ENCODE measurements at regions not wholly inside any gene's neighbourhood (a gene's known extent, or its start where the extent isn't known, plus 50 kb on each side); places are given as distances from the start of the nearest gene placed in this dataset.

DNA sequence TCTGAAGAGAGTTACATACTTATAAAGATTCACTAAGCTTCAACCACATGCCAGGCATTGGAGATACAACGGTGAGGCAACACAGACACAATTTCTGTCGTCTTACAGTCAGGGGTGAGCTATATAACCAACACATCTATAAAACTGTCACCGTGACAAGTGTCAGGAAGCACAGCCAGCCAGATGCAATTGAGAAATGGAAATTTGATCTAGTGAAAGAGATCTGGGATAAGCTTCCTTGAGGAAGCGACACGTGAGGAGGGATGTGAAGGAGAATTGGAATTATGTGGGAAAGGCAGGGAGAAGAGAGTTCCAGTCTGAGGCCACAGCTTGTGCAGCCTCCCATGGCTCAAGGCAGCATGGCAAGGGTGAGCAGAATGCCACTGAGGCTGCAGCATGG, 50.9 kb upstream of the ZNF354B start:
- no peak for DNase-seq

- DNase-seq: no peak
Observed at GRCh38 chr5:178801021-178801420, 58.7 kb upstream of the ZNF354B start.

DNA sequence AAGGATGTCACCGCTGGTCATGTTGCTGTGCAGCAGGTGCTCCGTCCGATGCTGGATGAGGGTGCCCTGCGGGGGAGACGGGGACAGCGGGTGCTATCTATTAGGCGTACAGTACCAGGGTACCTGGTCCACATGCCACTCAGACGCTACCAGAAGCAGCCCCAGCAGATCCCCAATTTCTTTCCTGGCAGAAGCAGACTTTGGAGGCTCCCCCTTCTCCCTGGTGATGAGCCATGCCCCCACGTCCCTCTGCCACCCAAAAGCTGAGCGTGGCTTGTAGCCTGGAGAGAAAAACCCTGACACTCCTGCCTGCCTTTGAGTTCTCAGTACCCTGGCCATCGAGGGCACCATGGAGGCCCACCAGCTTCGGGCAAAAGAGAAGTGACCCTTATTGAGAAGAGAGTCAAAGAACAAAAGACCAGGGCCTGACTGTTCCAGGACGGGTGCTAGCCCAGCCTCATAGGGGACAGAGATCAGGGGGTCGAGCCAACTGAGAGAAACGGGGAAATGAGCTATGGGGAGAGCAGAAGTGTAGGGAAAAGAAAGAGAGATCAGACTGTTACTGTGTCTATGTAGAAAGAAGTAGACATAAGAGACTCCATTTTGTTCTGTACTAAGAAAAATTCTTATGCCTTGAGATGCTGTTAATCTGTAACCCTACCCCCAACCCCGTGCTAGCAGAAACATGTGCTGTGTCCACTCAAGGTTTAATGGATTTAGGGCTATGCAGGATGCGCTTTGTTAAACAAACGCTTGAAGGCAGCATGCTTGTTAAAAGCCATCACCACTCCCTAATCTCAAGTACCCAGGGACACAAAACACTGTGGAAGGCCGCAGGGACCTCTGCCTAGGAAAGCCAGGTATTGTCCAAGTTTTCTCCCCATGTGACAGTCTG, 62.0 kb upstream of the ZNF354B start:
- DNase-seq: no peak

DNA sequence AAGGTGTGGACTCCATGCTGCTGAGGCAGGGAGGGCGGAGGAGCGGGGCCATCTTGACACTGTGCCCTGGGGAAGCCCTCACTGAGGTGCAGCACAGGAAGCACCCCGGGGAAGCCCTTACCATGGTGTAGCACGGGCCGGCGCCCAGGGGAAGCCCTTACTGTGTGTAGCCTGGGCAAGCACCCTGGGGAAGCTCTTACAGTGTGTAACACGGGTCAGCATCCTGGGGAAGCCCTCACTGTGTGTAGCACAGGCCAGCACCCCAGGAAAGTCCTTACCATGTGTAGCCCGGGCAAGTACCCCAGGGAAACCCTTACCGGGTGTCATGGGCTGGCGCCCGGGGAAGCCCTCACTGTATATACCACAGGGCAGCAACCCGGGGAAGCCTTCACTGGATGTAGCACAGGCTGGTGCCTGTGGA, 62.6 kb upstream of the ZNF354B start:
- no peak for DNase-seq

DNA sequence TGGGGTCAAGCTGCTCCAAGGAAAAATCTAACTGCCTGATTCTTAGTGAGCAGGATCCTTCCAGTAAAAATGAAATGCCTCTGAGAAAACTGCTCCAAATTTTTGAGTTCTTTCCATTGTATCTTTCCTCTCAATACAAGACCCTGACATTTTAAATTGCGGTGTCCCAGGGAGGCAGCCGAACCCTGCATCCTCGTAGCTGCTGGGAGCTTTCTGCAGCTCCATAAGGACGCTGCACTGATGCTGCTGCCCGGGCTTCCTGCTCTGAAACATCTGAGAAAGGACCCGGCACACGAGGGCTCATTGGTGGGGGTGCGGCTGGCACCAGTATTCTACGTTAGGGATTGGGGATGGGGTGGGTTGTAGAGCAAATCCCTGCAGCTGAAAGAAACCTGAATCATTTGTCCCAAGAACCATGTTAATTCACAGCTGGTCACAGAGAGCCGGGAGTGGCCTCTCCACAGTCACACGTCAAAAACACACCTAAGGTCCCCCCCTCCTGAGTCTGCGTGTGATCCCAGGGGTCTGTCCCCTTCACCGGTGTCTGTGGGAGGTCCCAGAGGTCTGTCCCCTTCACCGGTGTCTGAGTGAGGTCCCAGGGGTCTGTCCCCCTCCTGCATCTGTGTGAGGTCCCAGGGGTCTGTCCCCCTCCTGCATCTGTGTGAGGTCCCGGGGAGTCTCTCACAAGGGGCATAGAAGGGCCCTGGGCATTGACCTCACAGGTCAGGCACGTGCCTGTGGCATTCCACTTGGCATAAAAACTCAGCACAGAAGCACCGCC, 63.4 kb upstream of the ZNF354B start:
- DNase-seq: no peak

- no peak for DNase-seq
Observed at GRCh38 chr5:178794433-178794832, 64.0 kb upstream of the ZNF354A start.

DNA sequence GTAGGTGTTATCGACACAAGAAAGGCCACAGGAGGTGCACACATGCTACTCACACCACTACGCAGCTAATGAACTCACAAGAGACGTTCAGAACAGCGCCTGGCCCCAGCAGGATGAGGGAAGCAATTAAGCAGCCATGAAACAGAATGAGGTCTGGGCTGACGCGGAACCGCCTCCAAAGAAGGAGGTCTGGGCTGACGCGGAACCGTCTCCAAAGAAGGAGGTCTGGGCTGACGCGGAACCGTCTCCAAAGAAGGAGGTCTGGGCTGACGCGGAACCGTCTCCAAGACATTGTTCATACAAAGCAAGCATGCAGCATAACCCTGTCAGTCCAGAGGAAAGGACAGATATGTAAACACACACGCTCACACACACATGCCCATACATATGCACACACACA, 63.2 kb upstream of the ZNF354A start:
- DNase-seq: no peak

DNA sequence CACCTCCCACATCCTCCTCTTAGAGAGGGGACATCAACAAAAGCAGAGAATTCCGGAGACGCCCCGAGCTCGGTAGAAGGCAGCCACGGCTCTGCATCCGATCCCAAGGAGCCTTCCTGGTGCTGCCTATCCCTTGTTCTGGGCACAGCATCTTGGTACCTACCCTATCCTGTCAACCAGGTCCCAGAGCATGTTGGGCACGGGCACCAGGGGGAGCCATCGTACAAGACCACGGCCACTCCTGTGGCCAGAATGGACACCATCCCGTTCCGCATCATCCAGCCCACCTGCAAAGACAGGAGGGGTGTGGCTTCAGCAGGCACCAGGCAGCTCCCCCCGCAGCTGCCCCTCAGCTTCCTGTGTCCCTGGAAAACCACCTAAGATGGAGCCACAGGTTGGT, 62.7 kb upstream of the ZNF354A start:
- DNase-seq: peak; percentile 3 to 31

- DNase-seq: no peak
Observed at GRCh38 chr5:178791976-178792375, 61.5 kb upstream of the ZNF354A start.

- DNase-seq: peak; percentile 28 to 53
Observed at GRCh38 chr5:178790371-178790770, 59.9 kb upstream of the ZNF354A start.

GRCh38 chr5:178788381-178789085, 58.1 kb upstream of the ZNF354A start:
- DNase-seq: no peak

DNA sequence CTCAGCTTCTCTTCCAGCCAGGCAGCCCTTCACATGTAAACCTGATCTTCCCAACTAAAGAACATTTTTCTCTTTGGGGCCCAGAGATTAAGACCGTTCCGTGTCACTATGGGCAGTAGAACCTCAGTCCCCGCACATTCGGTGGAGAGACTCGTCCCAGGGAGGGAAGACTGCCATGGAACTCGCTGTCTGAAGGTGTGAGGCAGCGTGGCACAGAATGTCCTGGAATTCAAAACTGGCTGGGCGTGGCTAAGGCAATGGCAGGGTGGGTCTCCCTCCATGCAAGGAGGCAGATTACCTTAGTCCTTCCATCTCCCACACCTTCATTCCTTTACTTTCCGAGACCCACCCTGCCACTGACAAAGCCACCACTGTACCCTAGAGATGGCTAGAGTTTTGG, 57.4 kb upstream of the ZNF354A start:
- DNase-seq: no peak

DNA sequence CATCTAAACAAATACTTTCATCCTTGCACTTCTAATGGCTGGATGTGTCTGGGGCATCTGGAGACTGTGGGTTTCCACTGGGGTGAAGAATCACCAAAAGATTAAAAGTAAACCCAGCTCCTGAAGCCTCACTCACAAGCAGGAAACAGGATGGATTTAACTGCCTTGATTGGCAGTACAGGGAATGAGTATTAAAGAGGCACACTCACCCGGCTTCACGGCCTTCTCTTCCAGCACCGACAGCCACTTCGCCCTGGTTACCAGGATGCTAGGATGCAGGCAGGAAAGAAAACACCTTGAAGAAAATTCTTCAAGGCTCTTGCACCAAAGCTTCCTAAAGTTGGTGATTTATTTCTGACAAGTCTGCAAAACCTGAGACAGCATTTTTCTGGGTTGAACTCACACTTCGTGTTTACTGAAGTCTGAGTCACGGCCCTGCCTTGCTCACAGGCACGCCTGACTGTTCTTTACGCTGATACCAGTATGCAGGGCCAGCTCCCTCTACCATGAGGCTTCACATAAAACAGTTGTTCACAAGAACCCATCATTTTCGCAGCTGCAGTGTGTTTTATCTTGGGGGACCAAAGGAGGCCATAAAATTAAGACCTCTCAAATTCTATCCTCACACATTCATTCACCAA, 56.5 kb upstream of the ZNF354A start:
- no peak for DNase-seq

DNA sequence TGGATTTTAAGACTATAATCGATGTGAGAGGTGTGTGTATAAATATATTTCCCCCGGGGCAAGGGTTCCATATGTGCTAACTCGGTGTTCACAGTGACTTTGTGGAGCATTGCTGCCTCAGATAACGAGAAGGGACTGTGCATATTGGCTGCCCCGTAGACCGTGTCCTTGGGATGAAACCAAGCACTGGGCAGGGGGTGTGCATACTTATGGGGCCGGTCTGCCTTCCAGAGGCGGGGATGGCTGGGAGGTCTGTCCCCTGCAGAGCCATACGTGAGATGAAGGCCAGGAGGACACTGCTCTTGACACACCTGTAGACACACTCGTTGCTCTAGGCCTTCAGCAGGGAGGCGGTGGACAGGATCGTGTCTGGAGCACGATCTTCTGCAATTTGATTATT, 56.0 kb upstream of the ZNF354A start:
- no peak for DNase-seq

- DNase-seq: no peak
Observed at GRCh38 chr5:178785999-178786398, 55.5 kb upstream of the ZNF354A start.

GRCh38 chr5:178784391-178784790, 53.9 kb upstream of the ZNF354A start:
- no peak for DNase-seq

GRCh38 chr5:178781936-178782335, 51.5 kb upstream of the ZNF354A start:
- no peak for DNase-seq

DNA sequence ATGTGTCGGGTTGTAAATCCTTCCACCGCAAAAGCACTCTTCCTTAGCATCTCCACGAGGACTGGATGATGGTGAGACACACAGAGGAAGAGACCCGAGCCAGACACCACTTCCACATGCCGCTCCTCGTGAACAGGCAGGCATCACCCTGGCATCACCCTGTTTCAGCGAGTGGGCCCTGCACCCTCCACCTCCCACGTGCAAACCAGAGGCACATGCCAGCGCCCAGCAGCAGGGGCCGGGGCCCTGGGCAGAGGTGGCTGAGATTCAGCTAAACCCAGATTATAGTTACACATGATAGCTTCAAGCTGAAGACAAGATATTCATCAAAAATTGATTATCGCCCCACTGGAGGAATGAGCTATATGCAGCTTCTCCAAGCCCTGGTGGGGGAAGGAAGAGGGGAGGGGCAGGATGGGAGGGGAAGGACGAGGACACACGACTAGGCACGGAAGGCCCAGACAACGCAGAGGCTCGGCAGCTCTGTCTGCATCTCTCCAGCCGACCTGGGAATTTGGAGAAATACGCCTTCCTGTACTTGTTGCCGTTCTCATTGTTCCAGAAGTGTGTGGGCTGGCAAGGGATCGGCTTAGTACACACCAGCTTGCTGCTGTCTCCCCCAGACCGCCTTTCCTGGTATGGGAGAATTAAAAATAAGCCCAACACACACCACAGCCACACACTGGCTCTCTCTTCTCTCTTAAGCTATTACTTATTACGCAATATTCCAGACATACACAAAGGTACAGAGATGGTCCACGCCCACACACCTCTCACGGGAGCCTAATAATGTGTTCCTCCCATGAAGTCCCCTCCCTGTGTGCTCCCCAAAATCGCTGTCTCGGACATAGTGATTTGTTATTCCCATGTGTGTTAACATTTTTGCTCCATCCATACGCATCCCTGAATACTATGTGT, 50.4 kb upstream of the ZNF354A start:
- no peak for DNase-seq

Data from AML-193 (cell line).